ES-I3 (cell line): ENCODE measurements at regions not wholly inside any gene's neighbourhood (a gene's known extent, or its start where the extent isn't known, plus 50 kb on each side); places are given as distances from the start of the nearest gene placed in this dataset.
"Not testable (repeated sequence)": the region's sequence is repeated elsewhere in the genome, so short reads cannot be mapped to it uniquely, and the experiment has no call there.

Experiments used
- H3K36me3 ChIP-seq: 2 replicates; pipeline ENCODE4 v1.6.1; 2013; ENCODE audit warnings: mild to moderate bottlenecking, low read length, control low read depth, moderate library complexity; ENCODE audit not compliant: insufficient read depth
- H3K4me1 ChIP-seq: 2 replicates; pipeline ENCODE4 v1.6.1; 2013; ENCODE audit warnings: mild to moderate bottlenecking, control low read depth, low read length; ENCODE audit not compliant: insufficient read depth
- H3K9ac ChIP-seq: 2 replicates; pipeline ENCODE4 v1.6.1; 2013; ENCODE audit warnings: low read depth, mild to moderate bottlenecking, low read length, moderate library complexity
- H3K9me3 ChIP-seq: 2 replicates; pipeline ENCODE4 v1.6.1; 2013; ENCODE audit warnings: mild to moderate bottlenecking, low read length, moderate library complexity; ENCODE audit not compliant: control insufficient read depth, insufficient read depth

DNA sequence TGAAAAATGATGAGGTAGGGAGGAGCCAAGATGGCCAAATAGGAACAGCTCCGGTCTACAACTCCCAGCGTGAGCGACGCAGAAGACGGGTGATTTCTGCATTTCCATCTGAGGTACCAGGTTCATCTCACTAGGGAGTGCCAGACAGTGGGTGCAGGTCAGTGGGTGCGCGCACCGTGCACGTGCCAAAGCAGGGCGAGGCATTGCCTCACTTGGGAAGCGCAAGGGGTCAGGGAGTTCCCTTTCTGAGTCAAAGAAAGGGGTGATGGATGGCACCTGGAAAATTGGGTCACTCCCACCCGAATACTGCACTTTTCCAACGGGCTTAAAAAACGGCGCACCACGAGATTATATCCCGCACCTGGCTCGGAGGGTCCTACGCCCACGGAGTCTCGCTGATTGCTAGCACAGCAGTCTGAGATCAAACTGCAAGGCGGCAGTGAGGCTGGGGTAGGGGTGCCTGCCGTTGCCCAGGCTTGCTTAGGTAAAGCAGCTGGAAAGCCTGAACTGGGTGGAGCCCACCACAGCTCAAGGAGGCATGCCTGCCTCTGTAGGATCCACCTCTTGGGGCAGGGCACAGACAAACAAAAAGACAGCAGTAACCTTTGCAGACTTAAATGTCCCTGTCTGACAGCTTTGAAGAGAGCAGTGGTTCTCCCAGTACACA lies 230.5 kb downstream of the GOLGA6L6 start:
- H3K9me3 ChIP-seq, H3K9ac ChIP-seq, H3K36me3 ChIP-seq, H3K4me1 ChIP-seq: not testable (repeated sequence)

DNA sequence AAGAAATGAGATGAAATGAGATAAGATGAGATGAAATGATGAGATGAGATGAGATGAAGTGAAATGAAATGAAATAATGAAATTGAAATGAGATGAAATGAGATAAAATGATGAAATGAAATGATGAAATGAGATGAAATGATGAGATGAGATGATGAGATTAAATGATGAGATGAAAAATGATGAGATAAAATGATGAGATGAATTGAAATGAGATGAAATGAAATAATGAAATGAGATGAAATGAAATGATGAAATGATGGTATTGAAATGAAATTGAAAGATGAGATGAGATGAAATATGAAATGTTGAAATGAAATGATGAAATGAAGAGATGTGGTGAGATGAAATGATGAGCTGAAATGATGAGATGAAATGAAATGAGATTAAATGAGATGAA lies 231.0 kb downstream of the GOLGA6L6 start:
- no peaks in the 10 kb centered on the region for H3K9me3 ChIP-seq
- no peaks in the 10 kb centered on the region for H3K36me3 ChIP-seq
- H3K9ac ChIP-seq: no peak overlapping the region
- no peaks in the 10 kb centered on the region for H3K4me1 ChIP-seq

DNA sequence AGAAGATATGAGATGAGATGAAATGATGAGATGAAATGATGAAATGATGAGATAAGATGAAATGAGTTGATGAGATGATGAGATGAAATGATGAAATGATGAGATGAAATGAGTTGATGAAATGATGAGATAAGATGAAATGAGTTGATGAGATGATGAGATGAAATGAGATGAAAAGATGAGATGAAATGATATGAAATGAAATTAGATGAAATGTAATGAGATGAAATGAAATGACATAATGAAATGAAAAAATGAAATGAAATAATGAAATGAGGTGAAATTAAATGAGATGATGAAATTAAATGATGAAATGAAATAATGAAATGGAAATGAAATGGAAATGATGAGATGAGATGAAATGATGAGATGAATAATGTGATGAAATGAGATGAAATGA lies 231.6 kb downstream of the GOLGA6L6 start:
- H3K9ac ChIP-seq, H3K9me3 ChIP-seq: not testable (repeated sequence)

DNA sequence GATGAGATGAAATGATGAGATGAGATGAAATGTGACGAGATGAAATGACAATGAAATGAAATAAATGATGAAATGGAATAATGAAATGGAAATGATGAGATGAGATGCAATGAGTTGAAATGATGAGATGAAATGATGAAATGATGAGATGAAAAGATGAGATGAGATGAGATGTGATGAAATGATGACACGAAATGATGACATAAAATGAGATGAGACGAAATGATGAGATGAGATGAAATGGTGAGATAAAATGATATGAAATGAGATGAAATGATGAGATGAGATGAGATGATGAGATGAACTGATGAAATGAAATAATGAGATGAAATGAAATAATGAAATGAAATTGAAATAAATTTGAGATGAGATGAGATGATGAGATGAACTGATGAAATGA lies 232.2 kb downstream of the GOLGA6L6 start:
- H3K36me3 ChIP-seq, H3K4me1 ChIP-seq, H3K9ac ChIP-seq, H3K9me3 ChIP-seq: not testable (repeated sequence)

More for the DNA sequence above, 231.6 kb downstream of the GOLGA6L6 start:
- not testable (repeated sequence) for H3K4me1 ChIP-seq, H3K36me3 ChIP-seq

DNA sequence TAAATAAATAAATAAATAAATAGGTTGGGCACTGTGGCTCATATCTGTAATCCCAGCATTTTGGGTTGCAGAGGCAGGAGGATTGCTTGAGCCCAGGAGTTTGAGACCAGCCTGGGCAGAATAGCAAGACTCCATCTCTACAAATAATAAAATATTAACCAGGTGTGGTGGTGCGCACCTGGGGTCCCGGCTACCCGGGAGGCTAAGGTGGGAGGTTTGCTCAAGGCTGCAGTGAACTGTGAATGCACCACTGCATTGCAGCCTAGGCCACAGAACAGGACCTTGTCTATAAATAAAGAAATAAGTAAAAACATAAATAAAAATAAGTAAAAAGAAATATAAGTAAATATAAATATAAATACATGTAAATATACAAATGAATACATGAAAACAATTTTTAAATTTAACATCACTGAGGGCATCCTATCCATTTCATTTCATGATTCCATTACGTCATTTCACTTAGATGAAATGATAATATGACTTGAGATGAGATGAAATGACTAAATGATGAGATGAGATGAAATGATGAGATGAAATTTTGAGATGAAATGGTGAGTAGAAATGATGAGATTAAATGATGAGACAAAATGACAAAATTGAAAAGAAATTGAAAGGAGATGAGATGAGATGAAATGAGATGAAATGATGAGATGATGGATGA lies 233.4 kb downstream of the GOLGA6L6 start:
- H3K36me3 ChIP-seq, H3K9me3 ChIP-seq, H3K4me1 ChIP-seq, H3K9ac ChIP-seq: not testable (repeated sequence)

DNA sequence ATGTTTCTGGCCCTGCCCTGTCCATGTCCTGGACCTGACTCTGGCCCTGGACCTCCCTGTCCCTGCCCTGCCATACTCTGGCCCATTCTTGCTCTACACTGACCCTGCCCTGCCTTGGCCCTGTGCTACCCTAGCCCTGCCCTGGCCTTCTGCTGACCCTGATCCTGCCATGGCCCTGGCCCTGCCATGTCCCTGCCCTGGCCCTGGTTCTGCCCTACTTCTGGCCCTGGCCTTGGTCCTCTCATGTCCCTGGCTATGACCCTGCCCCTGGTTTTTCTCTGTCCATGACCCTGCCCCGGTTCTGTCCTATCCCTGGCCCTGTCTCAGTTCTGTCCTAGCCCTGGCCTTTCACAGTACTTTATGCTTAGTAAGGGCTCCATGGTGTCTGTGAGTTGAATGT lies 234.5 kb downstream of the GOLGA6L6 start:
- not testable (repeated sequence) for H3K9ac ChIP-seq, H3K4me1 ChIP-seq, H3K9me3 ChIP-seq, H3K36me3 ChIP-seq

DNA sequence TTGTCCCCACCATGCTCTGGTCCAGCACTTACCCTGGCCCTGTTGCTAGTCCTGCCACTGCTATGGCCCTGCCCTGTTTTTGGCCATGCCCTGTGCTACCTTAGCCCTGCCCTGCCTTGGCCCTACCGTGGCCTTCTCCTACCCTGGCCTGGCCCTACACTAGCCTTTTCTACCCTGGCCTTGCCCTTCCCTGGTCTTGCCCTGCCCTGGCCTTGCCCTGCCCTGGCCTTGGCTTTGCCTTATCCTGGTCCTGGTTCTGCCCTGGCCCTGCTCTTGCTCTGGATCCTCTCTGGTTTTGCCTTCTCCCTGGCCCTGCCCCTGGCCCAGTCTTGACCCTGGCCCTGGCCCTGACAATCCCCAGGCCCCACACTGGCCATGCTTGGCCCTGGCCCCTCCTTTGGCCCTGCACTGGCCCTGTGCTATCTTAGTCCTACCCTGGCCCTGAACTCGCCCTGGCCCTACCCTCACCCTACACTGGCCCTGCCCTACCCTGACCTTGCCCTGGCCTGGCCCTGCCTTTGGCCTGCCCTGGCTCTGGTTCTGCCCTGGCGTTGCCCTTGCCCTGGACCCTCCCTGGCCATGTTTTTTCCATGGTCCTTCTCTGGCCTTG lies 235.0 kb downstream of the GOLGA6L6 start:
- H3K4me1 ChIP-seq, H3K9me3 ChIP-seq, H3K9ac ChIP-seq, H3K36me3 ChIP-seq: not testable (repeated sequence)

DNA sequence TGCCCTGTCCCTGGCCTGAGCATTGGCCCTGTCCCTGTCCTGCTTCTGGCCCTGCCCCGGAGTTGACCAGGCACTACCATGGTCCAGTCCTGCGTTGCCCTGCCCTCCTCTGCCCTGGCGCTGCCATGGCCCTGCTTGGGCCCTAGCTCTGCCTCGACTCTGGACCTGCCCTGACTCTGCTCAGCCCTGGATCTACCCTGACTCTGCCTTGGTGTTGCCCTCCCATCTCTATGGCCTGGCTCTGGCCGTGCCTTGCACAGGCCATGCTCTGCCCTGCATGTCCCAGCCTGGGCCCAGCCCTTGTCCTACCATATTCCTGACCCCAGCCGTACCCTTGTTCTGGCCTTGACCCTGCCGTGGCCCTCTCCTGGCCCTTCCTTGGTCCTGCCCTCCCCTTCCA lies 235.7 kb downstream of the GOLGA6L6 start:
- H3K9ac ChIP-seq, H3K36me3 ChIP-seq, H3K4me1 ChIP-seq, H3K9me3 ChIP-seq: not testable (repeated sequence)

DNA sequence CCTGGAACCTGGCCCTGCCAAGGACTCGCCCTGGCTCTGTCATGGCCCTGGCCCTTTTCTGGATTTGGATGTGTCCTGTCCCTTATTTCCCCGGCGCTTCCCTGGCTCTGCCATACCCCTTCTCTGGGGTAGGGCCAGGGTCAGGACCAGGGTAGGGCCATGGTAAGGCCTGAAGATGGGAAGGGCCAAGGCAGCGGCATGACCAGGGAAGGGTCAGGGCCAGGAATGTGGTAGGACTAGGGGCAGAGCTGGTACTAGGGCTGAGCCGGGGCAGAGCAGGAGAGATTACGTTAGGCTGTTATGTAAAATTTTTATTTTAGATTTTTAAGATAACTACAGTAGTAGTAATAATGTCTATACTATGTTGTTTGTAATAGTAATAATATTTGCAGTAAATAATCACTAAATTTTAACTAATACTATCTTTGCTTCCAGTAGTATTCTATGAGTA lies 236.6 kb downstream of the GOLGA6L6 start:
- H3K4me1 ChIP-seq: not testable (repeated sequence)

DNA sequence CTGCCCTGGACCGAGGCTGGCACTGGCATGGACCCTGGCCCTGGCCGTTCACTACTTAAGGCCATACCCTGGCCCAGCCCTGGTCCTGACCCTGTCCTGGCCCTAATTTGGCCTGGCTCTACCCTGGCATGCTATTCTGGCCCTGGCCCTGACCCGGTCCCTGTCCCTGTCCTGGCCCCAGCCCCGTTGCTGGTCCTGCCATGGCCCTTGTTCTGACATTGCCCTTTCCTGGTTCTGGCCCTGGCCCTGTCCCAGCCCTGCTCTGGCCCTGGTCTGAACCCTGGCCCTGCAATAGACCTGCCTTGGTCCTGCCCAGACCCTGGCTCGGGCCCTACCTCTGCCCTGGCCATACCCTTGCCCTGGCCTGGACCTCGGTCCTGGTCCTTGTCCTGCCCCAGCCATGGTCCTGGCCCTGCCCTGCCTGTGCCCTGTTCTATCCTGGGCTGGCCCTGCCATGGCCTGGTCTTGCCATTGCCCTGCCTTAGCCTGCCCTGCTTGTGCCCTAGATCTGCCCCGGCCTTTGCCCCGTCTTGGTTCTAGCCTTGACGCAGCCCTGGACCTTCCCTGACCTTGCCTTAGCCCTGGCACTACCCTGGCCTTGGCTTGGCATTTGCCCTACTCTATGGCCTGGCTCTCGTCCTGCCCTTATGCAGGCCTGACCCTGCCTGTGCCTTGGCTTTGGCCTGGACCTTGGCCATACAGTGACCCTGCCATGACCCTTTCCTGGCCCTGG lies 237.2 kb downstream of the GOLGA6L6 start:
- H3K9ac ChIP-seq, H3K36me3 ChIP-seq, H3K9me3 ChIP-seq, H3K4me1 ChIP-seq: not testable (repeated sequence)

More for the DNA sequence above, 236.6 kb downstream of the GOLGA6L6 start:
- not testable (repeated sequence) for H3K9me3 ChIP-seq, H3K36me3 ChIP-seq, H3K9ac ChIP-seq

DNA sequence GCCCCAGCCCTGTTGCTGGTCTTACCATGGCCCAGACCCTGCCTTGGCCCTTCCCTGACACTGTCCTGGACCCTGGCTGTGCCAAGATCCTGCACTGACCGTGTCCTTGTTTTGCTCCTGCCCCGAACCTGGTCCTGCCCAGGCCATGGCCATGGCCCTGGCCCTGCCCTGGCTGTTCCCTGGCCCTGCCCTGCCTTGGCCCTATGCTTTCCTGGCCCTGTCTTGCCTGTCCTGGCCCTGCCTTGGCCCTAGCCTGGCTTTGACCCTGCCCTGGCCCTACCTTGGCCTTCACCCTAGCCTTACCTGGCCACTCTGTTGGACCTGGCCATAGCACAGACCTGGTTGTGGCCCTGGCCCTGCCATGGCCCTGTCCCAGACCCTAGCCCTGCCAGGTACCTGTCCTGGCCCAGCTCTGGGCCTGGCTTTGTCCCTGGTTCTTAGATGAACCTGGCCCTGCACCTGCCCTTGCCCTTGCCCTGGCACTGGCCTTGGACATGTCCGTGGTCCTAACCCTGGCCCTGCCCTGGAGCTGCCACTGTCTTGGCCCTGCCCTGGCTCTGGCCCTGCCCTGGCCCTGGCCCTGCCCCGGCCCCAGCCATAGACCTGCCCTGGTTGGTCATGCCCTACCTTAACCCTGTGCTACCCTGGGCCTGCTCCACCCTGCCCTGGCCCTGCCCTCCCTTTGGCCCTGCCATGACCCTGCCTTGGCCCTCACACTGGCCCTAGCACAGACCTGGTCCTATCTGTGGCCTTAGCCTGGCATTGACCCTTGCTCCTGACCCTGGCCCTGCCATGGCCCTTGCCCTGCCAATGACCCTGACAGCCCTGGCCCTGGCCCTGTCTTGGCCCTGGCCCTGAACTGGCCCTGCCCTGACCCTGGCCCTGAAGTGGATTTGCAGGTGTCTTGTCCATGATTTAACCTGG lies 238.1 kb downstream of the GOLGA6L6 start:
- H3K36me3 ChIP-seq, H3K4me1 ChIP-seq, H3K9ac ChIP-seq, H3K9me3 ChIP-seq: not testable (repeated sequence)

DNA sequence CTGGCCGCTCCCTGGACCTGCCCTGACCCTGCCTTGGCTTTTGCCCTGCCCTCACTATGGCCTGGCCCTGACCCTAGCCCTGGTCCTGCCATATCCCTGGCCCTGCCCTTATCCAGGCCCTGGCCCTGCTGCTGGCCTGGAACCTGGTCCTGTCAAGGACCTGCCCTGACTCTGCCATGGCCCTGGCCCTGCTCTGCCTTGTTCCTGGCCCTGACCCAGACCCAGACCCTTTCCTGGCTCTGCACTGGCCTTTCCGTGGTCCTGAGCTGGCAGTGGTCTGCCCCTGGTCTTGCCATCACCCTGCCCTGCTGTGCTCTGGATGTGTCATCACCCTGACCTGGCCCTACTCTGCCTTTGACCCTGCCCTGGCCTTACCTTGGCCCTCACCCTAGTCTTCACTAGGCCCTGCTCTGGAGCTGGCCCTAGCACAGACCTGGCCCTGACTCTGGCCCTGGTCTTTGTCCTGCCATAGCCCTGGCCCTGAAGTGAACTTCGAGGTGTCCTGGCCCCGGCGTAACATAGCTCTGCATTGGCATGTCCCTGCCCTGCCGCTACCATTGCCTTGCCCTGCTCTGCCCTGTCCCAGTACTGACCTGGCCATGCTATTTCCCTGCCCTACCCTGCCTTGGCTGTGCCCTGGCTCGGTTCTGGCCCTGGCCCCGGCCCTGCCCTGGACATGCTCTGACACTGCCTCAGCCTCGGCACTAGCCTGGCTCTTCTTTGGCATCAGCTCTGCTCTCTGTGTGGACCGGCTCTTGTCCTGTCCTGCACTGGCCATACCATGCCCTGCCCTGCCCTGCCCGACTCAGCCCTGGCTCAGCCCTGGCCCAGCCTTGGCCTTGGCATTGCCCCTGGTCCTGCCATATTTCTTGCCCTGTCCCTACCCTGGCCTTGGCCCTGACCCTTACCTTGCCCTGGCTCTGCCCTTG lies 239.2 kb downstream of the GOLGA6L6 start:
- H3K4me1 ChIP-seq, H3K36me3 ChIP-seq, H3K9me3 ChIP-seq, H3K9ac ChIP-seq: not testable (repeated sequence)

DNA sequence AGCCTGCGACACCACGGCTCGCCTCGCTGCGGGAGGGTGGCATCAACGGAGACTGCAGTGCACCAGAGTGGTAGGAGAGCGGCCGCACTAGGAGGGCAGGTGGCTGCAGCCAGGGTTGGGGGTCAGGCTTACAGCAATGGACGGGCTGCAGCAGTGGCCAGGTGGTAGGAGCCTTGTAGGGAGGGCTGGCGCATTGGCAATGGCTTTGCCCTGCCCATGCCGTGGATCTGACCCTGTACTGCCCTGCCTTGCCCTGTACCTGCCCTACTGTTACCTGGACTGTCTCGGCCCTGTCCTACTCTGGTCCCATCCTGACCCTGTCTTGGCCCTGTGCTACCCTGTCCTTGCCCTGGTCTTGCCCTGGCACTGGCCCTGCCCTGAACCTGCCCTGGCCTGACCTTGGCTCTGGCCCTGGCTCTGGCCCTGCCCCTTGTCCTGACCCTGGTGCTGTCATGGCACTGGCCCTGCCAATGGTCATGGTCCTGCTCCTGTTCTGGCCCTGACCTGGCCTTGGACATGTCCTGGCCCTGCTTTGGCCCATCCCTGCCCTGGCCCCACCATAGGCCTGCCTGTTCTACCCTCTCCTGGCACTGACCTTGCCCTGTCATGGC lies 240.0 kb downstream of the GOLGA6L6 start:
- H3K9ac ChIP-seq, H3K4me1 ChIP-seq, H3K36me3 ChIP-seq, H3K9me3 ChIP-seq: not testable (repeated sequence)
